Pancreas (tissue), 10 donors: ENCODE measurements at regions not wholly inside any gene's neighbourhood (a gene's known extent, or its start where the extent isn't known, plus 50 kb on each side); places are given as distances from the start of the nearest gene placed in this dataset.

Experiments used
- ATAC-seq, 4 donors: fragments of 200-7000 bp; cut with Tn5 transposase; one replicate each; pipeline versions ENCODE4 v1.8.0 to v1.9.1; 2020; ENCODE audit warnings: mild to moderate bottlenecking in 4 of 4, moderate library complexity in 4 of 4
- DNase-seq, 6 donors: peaks; one replicate each; pipeline ENCODE4 v3.0.0-alpha.2; 2020
- FAIRE-seq: peaks from 2 replicates; lab custom pipeline; 2012; peaks lifted over from hg19 to GRCh38; lab: Jason Lieb, UNC
- H3K27ac ChIP-seq, 4 donors: fragments of 200-600 bp; sonication (generic); 1 replicate in 3 of 4; 2 replicates in 1 of 4; pipeline versions ENCODE4 v1.5.0 to v1.8.0; 2020
- H3K27me3 ChIP-seq, 4 donors: fragments of 200-600 bp; one replicate each; pipeline ENCODE4 v1.8.0; 2021
- H3K36me3 ChIP-seq, 3 donors: fragments of 200-600 bp; sonication (generic) in 1 of 3; one replicate each; pipeline versions ENCODE4 v1.5.0 to v1.8.0; 2020 to 2021
- H3K4me1 ChIP-seq, 3 donors: fragments of 200-600 bp; one replicate each; pipeline ENCODE4 v1.8.0; 2021
- H3K4me3 ChIP-seq, 4 donors: fragments of 200-600 bp; sonication (generic) in 2 of 4; one replicate each; pipeline versions ENCODE4 v1.5.0 to v1.8.0; 2020 to 2021
- H3K9me3 ChIP-seq, 4 donors: fragments of 200-600 bp; one replicate each; pipeline ENCODE4 v1.8.0; 2021
- WGBS, 2 donors: extraction: QIAGEN DNeasy Blood & Tissue Kit; methylation state at CpG; one replicate each; pipeline ENCODE4 v1.1.7; 2013; 5-methylcytosine and 5-hydroxymethylcytosine counted together
- intact Hi-C, 3 donors: fragments of 100-400 bp; cut with DNase I; formaldehyde crosslinking; loops; one replicate each; pipeline versions ENCODE4 v1.11.1 to v1.14.2; 2022
- TF ChIP-seq, protein P1 (sequence below), 4 donors: fragments of 200-600 bp; sonication (generic) in 3 of 4; IDR thresholded peaks; one replicate each; pipeline versions ENCODE4 v1.5.0 to v1.8.0; 2021; ENCODE audit warnings: antibody characterized with exemption in 4 of 4
- donor health status: healthy with polysubstance abuse.
- donor health status: DM: no; HTN: no; CAD: no; lungs with moderate emphysema.
- donor health status: DM: no; HTN: no; CAD: no.
- donor health status: control.
- donor health status: control.
- donor health status: Bipolar disorder and iron deficiency.
- donor health status: DM: yes; HTN: yes; CAD: no.
- donor health status: DM: no; HTN: no; CAD: no.
- donor health status: DM: no; HTN: no; CAD: no.
- donor health status: DM: yes; HTN: yes; CAD: no.

GRCh38 chr15:61558172-61559136, 329.4 kb upstream of the RORA start:
- TF ChIP-seq, protein P1, sequence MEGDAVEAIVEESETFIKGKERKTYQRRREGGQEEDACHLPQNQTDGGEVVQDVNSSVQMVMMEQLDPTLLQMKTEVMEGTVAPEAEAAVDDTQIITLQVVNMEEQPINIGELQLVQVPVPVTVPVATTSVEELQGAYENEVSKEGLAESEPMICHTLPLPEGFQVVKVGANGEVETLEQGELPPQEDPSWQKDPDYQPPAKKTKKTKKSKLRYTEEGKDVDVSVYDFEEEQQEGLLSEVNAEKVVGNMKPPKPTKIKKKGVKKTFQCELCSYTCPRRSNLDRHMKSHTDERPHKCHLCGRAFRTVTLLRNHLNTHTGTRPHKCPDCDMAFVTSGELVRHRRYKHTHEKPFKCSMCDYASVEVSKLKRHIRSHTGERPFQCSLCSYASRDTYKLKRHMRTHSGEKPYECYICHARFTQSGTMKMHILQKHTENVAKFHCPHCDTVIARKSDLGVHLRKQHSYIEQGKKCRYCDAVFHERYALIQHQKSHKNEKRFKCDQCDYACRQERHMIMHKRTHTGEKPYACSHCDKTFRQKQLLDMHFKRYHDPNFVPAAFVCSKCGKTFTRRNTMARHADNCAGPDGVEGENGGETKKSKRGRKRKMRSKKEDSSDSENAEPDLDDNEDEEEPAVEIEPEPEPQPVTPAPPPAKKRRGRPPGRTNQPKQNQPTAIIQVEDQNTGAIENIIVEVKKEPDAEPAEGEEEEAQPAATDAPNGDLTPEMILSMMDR (IDR thresholded peaks at IDR 0.05) = no peak

GRCh38 chr15:61556037-61556648, 327.0 kb upstream of the RORA start:
- TF ChIP-seq, protein P1 (IDR thresholded peaks at IDR 0.05) = no peak
- no peak for FAIRE-seq
- WGBS, 2 donors = 37 to 50% methylated on average over 5 of the region's 5 CpGs
- no peaks in the 10 kb centered on the region for H3K27me3 ChIP-seq
- no peak overlapping the region for H3K4me3 ChIP-seq
- H3K9me3 ChIP-seq = no peaks in the 10 kb centered on the region
- H3K4me1 ChIP-seq = no peaks in the 10 kb centered on the region
- H3K36me3 ChIP-seq = no peaks in the 10 kb centered on the region
- DNase-seq = no peak
- no peak overlapping the region for H3K27ac ChIP-seq
- no peak for ATAC-seq
- intact Hi-C loops = no loop called here

More at GRCh38 chr15:61558172-61559136, 329.4 kb upstream of the RORA start:
- ATAC-seq = peak in 2 of 4 donors; percentile 20 to 38
- H3K27ac ChIP-seq = no peak overlapping the region
- H3K27me3 ChIP-seq = no peaks in the 10 kb centered on the region
- no peaks in the 10 kb centered on the region for H3K9me3 ChIP-seq
- no peak for DNase-seq
- no peak overlapping the region for H3K4me3 ChIP-seq
- H3K4me1 ChIP-seq = no peaks in the 10 kb centered on the region
- no peak for FAIRE-seq
- 46 to 53% methylated on average over 6 of the region's 6 CpGs for WGBS, 2 donors
- intact Hi-C loops = no loop called here
- H3K36me3 ChIP-seq = no peaks in the 10 kb centered on the region

GRCh38 chr15:61549727-61550126, 320.6 kb upstream of the RORA start:
- Histone ChIP-seq H3K4me1 (no peaks in the 10 kb centered on the region), H3K36me3 (no peaks in the 10 kb centered on the region), H3K9me3 (no peaks in the 10 kb centered on the region), H3K4me3 (no peak overlapping the region), H3K27me3 (no peaks in the 10 kb centered on the region), H3K27ac (no peak overlapping the region)
- DNase-seq (no peak), FAIRE-seq (no peak), ATAC-seq (no peak)
- TF ChIP-seq, protein P1 (IDR thresholded peaks at IDR 0.05) = no peak
- intact Hi-C loops = no loop called here
- WGBS, 2 donors = 37 to 48% methylated on average over 1 of the region's 1 CpG

GRCh38 chr15:61545763-61546162, 316.7 kb upstream of the RORA start:
- H3K36me3 ChIP-seq = no peaks in the 10 kb centered on the region
- ATAC-seq (no peak), DNase-seq (no peak), FAIRE-seq (no peak)
- no peaks in the 10 kb centered on the region for H3K4me1 ChIP-seq
- TF ChIP-seq, protein P1 (IDR thresholded peaks at IDR 0.05) = no peak
- no peak overlapping the region for H3K27ac ChIP-seq
- no peaks in the 10 kb centered on the region for H3K27me3 ChIP-seq
- WGBS, 2 donors = 70 to 75% methylated on average over 5 of the region's 5 CpGs
- no peaks in the 10 kb centered on the region for H3K9me3 ChIP-seq
- H3K4me3 ChIP-seq = no peak overlapping the region
- intact Hi-C loops = no loop called here
